ENCODE measurements at regions not wholly inside any gene's neighbourhood (a gene's known extent, or its start where the extent isn't known, plus 50 kb on each side); places are given as distances from the start of the nearest gene placed in this dataset.

GRCh38 chr4:171573181-171573580, 240.0 kb upstream of the GALNTL6 start:
- TF ChIP-seq POLR2A (IDR thresholded peaks at IDR 0.05; ENCODE audit: low read depth, low read length) (no peak), POLR2AphosphoS5 (IDR thresholded peaks at IDR 0.05; ENCODE audit: low read depth, low read length) (no peak)
